ENCODE measurements at regions not wholly inside any gene's neighbourhood (a gene's known extent, or its start where the extent isn't known, plus 50 kb on each side); places are given as distances from the start of the nearest gene placed in this dataset.

DNA sequence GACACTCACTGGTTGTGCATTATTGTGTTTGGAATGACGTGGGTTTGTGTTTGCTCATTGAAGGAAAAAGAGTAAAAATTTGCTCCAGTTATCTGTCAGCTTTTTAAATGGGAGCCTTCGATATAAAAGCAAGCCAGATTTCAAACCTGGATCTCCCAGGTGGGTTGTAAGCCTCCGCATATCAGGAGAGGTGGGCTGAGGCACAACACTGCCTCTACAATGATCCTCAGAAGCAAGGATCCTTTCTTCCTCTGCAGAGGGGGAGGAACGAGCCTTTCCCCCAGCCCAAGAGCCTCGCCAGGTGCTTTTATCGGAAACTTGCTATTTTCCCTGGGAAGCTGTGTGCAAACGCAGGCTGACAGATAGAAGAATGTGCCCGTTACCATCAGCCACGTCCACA is 331.0 kb upstream of the MGMT start:
- H3K4me1 Mint-ChIP-seq (ENCODE audit: low read depth in 2 of 2), result no peaks in the 10 kb centered on the region
- DNase-seq, result no peak
- no peak for ATAC-seq (replicated peaks)
- H3K27me3 Mint-ChIP-seq, result peaks cover 20 to 22% of the 10 kb centered on the region in 2 donors
- H3K27ac Mint-ChIP-seq, result no peak overlapping the region
- no peaks in the 10 kb centered on the region for H3K36me3 Mint-ChIP-seq (ENCODE audit: insufficient read depth)
- H3K4me3 Mint-ChIP-seq, result no peak overlapping the region
- no peaks in the 10 kb centered on the region for H3K9me3 Mint-ChIP-seq

DNA sequence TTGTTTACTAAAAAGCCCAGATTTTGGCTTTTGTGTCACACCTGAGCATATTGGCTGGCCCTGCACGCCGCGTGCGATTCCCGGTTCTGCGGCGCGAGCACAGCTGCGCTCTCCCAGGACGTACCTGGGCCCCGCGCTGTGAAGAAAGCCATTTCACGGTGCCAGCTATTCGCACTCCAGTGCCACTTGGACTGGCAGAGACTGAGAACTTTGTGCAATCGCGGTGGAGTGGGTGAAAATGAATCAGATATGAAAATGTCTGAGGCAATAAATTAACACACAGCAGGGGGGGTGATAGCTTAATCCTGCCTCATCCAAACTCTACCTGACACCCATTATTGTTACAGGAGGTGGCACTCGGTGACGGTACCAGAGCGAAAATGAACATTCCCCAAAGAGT is 330.1 kb upstream of the MGMT start:
- Mint-ChIP-seq H3K9me3 (no peaks in the 10 kb centered on the region), H3K36me3 (ENCODE audit: insufficient read depth) (no peaks in the 10 kb centered on the region), H3K4me3 (no peak overlapping the region), H3K4me1 (ENCODE audit: low read depth in 2 of 2) (no peaks in the 10 kb centered on the region), H3K27ac (no peak overlapping the region), H3K27me3 (peaks cover 19 to 30% of the 10 kb centered on the region in 2 donors)
- ATAC-seq (replicated peaks) (no peak), DNase-seq (no peak)

DNA sequence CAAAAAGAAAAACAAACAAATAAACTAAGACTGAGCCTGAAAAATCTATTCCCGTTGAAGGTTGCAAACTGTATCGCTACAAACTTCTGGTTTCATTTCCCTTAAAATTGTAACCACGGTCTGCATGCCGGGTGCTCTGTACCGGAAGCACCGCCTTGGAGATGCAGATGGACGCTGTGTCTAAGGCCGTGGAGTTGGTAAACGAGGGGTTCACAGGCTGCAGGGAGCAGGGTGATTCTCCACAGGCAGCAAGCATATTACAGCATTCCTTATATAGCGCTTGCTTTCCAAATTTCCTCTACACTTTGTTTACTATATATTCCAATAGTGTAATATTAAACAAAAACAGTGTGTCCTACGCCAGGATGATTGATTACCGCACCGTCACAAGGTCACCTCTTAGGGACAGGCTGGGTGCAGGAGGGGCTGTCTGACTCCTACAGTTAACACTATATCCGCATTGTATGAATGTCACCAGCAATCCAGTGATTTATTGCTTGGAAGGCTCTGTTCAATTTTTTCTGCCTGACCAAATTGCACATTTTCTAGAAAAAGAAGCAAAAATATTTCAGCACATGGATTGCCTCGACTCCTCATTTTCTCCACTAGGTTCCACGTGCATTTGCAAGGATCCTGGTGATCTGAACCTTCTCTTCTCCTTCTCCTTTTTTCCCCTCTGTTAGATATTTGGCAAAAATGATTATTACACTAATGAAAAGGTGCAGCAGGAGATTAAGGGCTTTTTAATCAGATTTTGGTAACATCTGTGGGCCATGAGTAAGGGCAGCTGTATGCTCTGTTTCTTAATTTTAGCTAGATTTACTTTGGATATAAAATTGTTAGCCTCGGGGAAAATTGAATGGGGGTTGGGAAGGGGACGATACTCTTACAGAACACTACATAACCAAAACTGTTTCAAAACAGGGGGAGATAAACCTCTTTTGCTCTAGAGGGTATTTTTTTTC is 325.8 kb upstream of the MGMT start:
- no peak overlapping the region for H3K4me3 Mint-ChIP-seq
- H3K27ac Mint-ChIP-seq, result no peak overlapping the region
- peaks cover 24 to 51% of the 10 kb centered on the region in 2 donors for H3K27me3 Mint-ChIP-seq
- H3K9me3 Mint-ChIP-seq, result no peaks in the 10 kb centered on the region
- H3K4me1 Mint-ChIP-seq (ENCODE audit: low read depth in 2 of 2), result peaks cover 0 to 2% of the 10 kb centered on the region in 2 donors
- ATAC-seq (replicated peaks) (no peak), DNase-seq (no peak)
- H3K36me3 Mint-ChIP-seq (ENCODE audit: insufficient read depth), result no peaks in the 10 kb centered on the region

DNA sequence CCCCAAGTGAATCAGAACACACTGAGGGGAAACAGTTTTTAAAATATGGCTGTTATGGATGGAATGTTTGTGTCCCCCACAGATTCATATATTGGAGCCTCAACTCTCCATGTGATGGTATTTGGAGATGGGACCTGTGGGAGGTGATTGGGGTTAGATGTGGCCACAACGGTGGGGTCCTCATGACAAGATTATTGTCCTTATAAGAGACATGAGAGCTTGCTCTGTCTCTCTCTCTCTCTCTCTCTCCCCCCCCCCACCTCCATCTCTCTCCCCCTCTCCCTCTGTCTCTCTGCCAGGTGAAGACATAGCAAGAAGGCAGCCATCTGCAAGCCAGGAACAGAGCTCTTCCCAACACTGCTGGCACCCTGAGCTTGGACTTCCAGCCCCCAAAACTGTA is 315.8 kb upstream of the MGMT start:
- Mint-ChIP-seq H3K36me3 (ENCODE audit: insufficient read depth) (no peaks in the 10 kb centered on the region), H3K27ac (no peak overlapping the region), H3K9me3 (no peaks in the 10 kb centered on the region), H3K4me1 (ENCODE audit: low read depth in 2 of 2) (no peaks in the 10 kb centered on the region), H3K4me3 (no peak overlapping the region), H3K27me3 (peaks cover 7 to 16% of the 10 kb centered on the region in 2 donors)
- no peak for DNase-seq
- ATAC-seq (replicated peaks), result no peak

DNA sequence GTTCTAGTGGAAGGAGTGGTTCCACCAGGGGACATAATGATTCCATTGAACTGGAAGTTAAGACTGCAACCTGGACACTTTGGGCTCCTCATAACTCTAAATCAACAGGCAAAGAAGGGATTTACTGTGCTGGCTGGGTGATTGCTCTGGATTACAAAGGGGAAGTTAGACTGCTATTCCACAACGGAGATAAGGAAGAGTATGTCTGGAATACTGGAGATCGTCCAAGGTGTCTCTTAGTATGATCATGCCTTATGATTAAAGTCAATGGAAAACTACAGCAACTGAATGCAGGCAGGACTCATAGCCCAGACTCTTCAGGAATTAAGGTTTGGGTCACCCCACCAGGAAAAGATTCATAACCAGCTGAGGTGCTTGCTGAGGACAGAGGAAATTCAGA is 310.6 kb upstream of the MGMT start:
- H3K4me1 Mint-ChIP-seq (ENCODE audit: low read depth in 2 of 2), result no peaks in the 10 kb centered on the region
- no peak for ATAC-seq (replicated peaks)
- H3K9me3 Mint-ChIP-seq, result no peaks in the 10 kb centered on the region
- no peak overlapping the region for H3K4me3 Mint-ChIP-seq
- H3K27ac Mint-ChIP-seq, result no peak overlapping the region
- H3K27me3 Mint-ChIP-seq, result peaks cover 0 to 4% of the 10 kb centered on the region in 2 donors
- no peak for DNase-seq
- no peaks in the 10 kb centered on the region for H3K36me3 Mint-ChIP-seq (ENCODE audit: insufficient read depth)

- H3K9me3 Mint-ChIP-seq, result no peaks in the 10 kb centered on the region
- H3K27me3 Mint-ChIP-seq, result no peaks in the 10 kb centered on the region
- no peaks in the 10 kb centered on the region for H3K4me1 Mint-ChIP-seq (ENCODE audit: low read depth in 2 of 2)
- ATAC-seq (replicated peaks) (no peak), DNase-seq (no peak)
- no peak overlapping the region for H3K4me3 Mint-ChIP-seq
- no peaks in the 10 kb centered on the region for H3K36me3 Mint-ChIP-seq (ENCODE audit: insufficient read depth)
- H3K27ac Mint-ChIP-seq, result no peak overlapping the region
These were observed 309.9 kb upstream of the MGMT start for GRCh38 chr10:129157185-129157584.

GRCh38 chr10:129161150-129161549 is 305.9 kb upstream of the MGMT start:
- Mint-ChIP-seq H3K4me3 (no peak overlapping the region), H3K4me1 (ENCODE audit: low read depth in 2 of 2) (no peaks in the 10 kb centered on the region), H3K36me3 (ENCODE audit: insufficient read depth) (no peaks in the 10 kb centered on the region), H3K27ac (no peak overlapping the region), H3K27me3 (peaks cover 0 to 10% of the 10 kb centered on the region in 2 donors), H3K9me3 (no peaks in the 10 kb centered on the region)
- ATAC-seq (replicated peaks) (no peak), DNase-seq (no peak)

- Mint-ChIP-seq H3K9me3 (no peaks in the 10 kb centered on the region), H3K27me3 (peaks cover 1 to 10% of the 10 kb centered on the region in 2 donors), H3K36me3 (ENCODE audit: insufficient read depth) (no peaks in the 10 kb centered on the region), H3K4me1 (ENCODE audit: low read depth in 2 of 2) (no peaks in the 10 kb centered on the region), H3K4me3 (no peak overlapping the region), H3K27ac (no peak overlapping the region)
- ATAC-seq (replicated peaks), result no peak
- no peak for DNase-seq
These were observed 303.5 kb upstream of the MGMT start for GRCh38 chr10:129163531-129163930.

- Mint-ChIP-seq H3K9me3 (no peaks in the 10 kb centered on the region), H3K27ac (no peak overlapping the region), H3K4me3 (no peak overlapping the region), H3K4me1 (ENCODE audit: low read depth in 2 of 2) (no peaks in the 10 kb centered on the region), H3K27me3 (peaks cover 6 to 10% of the 10 kb centered on the region in 2 donors), H3K36me3 (ENCODE audit: insufficient read depth) (no peaks in the 10 kb centered on the region)
- no peak for DNase-seq
- ATAC-seq (replicated peaks), result no peak
These were observed 301.8 kb upstream of the MGMT start for GRCh38 chr10:129165076-129165720.

DNA sequence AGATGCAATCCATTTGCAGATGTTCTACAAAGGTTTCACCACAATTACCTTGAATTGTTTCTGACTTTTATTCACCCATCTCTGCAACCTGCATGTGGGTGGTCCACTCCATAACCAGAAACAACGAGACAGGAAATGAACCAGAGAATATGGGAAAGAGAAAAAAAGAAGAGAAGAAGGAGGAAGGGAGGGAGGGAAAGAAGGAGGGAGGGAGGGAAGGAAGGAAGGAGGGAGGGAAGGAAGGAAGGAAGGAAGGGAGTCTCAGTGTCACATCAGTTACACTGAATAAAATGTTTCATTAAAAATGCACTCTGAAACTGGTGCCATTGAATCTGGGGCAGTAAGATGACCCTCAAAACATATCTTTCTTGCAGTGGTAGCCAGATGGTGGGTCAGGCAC is 301.3 kb upstream of the MGMT start:
- Mint-ChIP-seq H3K36me3 (ENCODE audit: insufficient read depth) (no peaks in the 10 kb centered on the region), H3K27me3 (peaks cover 6 to 10% of the 10 kb centered on the region in 2 donors), H3K27ac (no peak overlapping the region), H3K9me3 (no peaks in the 10 kb centered on the region), H3K4me3 (no peak overlapping the region), H3K4me1 (ENCODE audit: low read depth in 2 of 2) (no peaks in the 10 kb centered on the region)
- ATAC-seq (replicated peaks) (no peak), DNase-seq (no peak)

DNA sequence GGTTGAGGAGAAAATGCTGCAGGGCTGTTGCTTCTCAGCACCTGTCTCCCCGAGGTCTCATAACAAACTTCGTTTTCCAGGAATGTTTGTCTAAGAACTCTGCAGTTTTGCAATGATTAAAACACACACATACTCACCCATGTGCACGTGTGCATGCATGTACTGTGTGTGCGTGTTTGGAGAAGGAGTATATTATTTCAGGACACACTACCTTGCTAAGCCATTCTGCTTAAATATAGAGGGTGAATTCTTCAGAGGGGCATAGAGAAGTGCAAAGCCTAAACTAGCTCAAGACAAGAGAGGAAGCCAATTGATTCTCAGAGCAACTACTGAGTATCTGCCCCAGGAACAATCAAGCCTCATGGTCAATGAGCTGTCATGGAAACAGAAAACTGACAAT is 298.4 kb upstream of the MGMT start:
- H3K9me3 Mint-ChIP-seq, result no peaks in the 10 kb centered on the region
- DNase-seq (no peak), ATAC-seq (replicated peaks) (no peak)
- H3K27me3 Mint-ChIP-seq, result peaks cover 6 to 9% of the 10 kb centered on the region in 2 donors
- H3K4me1 Mint-ChIP-seq (ENCODE audit: low read depth in 2 of 2), result no peaks in the 10 kb centered on the region
- H3K27ac Mint-ChIP-seq, result no peak overlapping the region
- H3K36me3 Mint-ChIP-seq (ENCODE audit: insufficient read depth), result no peaks in the 10 kb centered on the region
- no peak overlapping the region for H3K4me3 Mint-ChIP-seq

DNA sequence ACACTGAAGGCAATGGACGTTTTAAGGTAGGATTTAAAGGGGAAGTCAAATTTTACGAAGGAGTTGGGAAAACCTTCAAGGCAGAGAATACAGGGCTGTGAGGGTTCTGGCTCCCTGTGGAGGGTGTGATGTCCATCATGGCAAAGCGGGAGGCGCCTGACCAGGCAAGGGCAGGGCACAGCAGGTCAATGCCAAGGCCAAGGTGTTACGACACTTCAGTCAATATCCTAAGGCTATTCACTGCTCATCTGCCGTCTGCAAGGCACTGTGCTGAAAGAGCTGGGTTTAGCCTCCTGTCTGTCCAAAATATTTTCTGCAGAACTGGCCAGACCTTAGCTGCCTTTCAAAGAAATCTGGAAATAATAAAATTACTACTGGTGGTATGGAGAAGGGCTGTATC is 297.9 kb upstream of the MGMT start:
- Mint-ChIP-seq H3K4me1 (ENCODE audit: low read depth in 2 of 2) (no peaks in the 10 kb centered on the region), H3K9me3 (no peaks in the 10 kb centered on the region), H3K36me3 (ENCODE audit: insufficient read depth) (no peaks in the 10 kb centered on the region), H3K27me3 (peaks cover 6 to 8% of the 10 kb centered on the region in 2 donors), H3K4me3 (no peak overlapping the region), H3K27ac (no peak overlapping the region)
- DNase-seq (no peak), ATAC-seq (replicated peaks) (no peak)

DNA sequence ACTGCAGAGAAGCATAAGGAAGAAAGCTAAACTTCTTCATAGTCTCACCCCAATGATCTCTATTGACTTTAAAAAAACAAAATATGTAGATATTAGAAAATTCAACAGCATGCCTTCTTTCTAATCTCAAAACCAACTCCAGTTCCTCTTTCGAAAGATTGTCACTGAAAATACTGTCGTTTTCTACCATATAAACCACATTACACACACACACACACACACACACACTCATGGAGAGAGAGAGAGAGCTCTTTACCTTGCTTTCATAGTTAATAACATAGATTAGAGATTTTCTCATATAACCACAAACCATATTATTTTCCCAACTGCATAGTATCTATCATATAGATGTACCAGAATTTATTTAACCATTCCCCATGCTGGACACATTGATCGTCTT is 296.2 kb upstream of the MGMT start:
- Mint-ChIP-seq H3K9me3 (no peaks in the 10 kb centered on the region), H3K4me3 (no peak overlapping the region), H3K27me3 (peaks cover 11 to 17% of the 10 kb centered on the region in 2 donors), H3K36me3 (ENCODE audit: insufficient read depth) (no peaks in the 10 kb centered on the region), H3K4me1 (ENCODE audit: low read depth in 2 of 2) (no peaks in the 10 kb centered on the region), H3K27ac (no peak overlapping the region)
- no peak for DNase-seq
- ATAC-seq (replicated peaks), result no peak

DNA sequence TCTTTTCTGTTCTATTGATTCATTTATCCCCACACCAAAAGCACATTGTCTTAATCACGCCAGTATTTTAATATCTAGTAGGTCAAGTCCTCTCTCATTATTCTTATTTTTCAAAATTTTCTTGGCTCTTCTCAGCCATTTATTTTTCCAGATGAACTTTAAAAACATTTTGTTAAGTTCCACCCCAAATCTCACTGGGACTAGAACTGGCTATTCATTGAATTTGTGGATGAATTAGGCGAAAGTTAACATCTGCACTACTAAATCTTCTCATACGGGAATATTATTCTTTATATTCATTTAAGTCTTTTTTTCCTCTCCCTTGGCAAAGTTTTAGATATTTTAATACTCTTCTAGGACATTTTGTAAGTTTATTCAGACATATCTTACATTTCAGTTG is 295.2 kb upstream of the MGMT start:
- Mint-ChIP-seq H3K4me3 (no peak overlapping the region), H3K4me1 (ENCODE audit: low read depth in 2 of 2) (no peaks in the 10 kb centered on the region), H3K27ac (no peak overlapping the region), H3K36me3 (ENCODE audit: insufficient read depth) (no peaks in the 10 kb centered on the region), H3K27me3 (peaks cover 11 to 17% of the 10 kb centered on the region in 2 donors), H3K9me3 (no peaks in the 10 kb centered on the region)
- DNase-seq (no peak), ATAC-seq (replicated peaks) (no peak)

Data from effector memory CD8-positive, alpha-beta T cell (primary cell).